ENCODE measurements at regions not wholly inside any gene's neighbourhood (a gene's known extent, or its start where the extent isn't known, plus 50 kb on each side); places are given as distances from the start of the nearest gene placed in this dataset.

- TF ChIP-seq CTCF (IDR thresholded peaks at IDR 0.05) (no peak), POLR2A (IDR thresholded peaks at IDR 0.05) (no peak), POLR2AphosphoS5 (IDR thresholded peaks at IDR 0.05) (no peak)
Measured at GRCh38 chrX:80282535-80282934, 137.7 kb upstream of the TENT5D start.
